CD4-positive, alpha-beta T cell (primary cell): ENCODE measurements at regions not wholly inside any gene's neighbourhood (a gene's known extent, or its start where the extent isn't known, plus 50 kb on each side); places are given as distances from the start of the nearest gene placed in this dataset.

Source experiments
- ATAC-seq: fragments of 200-7000 bp; cut with Tn5 transposase; one replicate; pipeline ENCODE4 v1.10.0; 2022; ENCODE audit warnings: mild to moderate bottlenecking; ENCODE audit not compliant: poor library complexity
- CTCF ChIA-PET: fragments of 350-600 bp; sonication (Branson Sonifier 250); formaldehyde crosslinking; loops from one replicate; lab custom pipeline; 2021; ENCODE audit warnings: antibody characterized with exemption, inconsistent platforms; lab: Charles Lee
- POLR2A ChIA-PET: fragments of 350-600 bp; sonication (Branson Sonifier 250); formaldehyde crosslinking; loops from one replicate; lab custom pipeline; 2021; ENCODE audit warnings: antibody characterized with exemption, inconsistent platforms; lab: Charles Lee
- DNase-seq, 14 experiments: peaks; one replicate each; pipeline ENCODE4 v3.0.0-alpha.2; 2013 to 2020; ENCODE audit warnings: mixed read lengths in 2 of 14
- H3K27ac ChIP-seq, 2 donors: one replicate each; pipeline versions ENCODE4 v1.5.1 to v1.7.0; 2013; ENCODE audit warnings: low read length in 2 of 2, low read depth in 1 of 2, mild to moderate bottlenecking in 1 of 2
- H3K27me3 ChIP-seq, 2 experiments: 1 replicate in 1 of 2; 2 replicates in 1 of 2; pipeline versions ENCODE4 v1.6.1 to v1.7.0; 2013; ENCODE audit warnings: low read length in 2 of 2, control low read depth in 1 of 2, mild to moderate bottlenecking in 1 of 2, moderate library complexity in 1 of 2; ENCODE audit not compliant: insufficient read depth in 2 of 2, control insufficient read depth in 1 of 2
- H3K36me3 ChIP-seq: one replicate; pipeline ENCODE4 v1.6.1; 2013; ENCODE audit warnings: low read length, control low read depth; ENCODE audit not compliant: insufficient read depth
- H3K4me1 ChIP-seq: one replicate; pipeline ENCODE4 v1.6.1; 2013; ENCODE audit warnings: low read length, control low read depth; ENCODE audit not compliant: insufficient read depth
- H3K4me3 ChIP-seq: one replicate; pipeline ENCODE4 v1.5.1; 2013; ENCODE audit warnings: mild to moderate bottlenecking, low read length, moderate library complexity
- H3K9me3 ChIP-seq, 2 experiments: 1 replicate in 1 of 2; 2 replicates in 1 of 2; pipeline versions ENCODE4 v1.6.1 to v1.7.0; 2013; ENCODE audit warnings: low read length in 2 of 2, mild to moderate bottlenecking in 2 of 2, control low read depth in 1 of 2, moderate library complexity in 1 of 2; ENCODE audit not compliant: control insufficient read depth in 1 of 2, insufficient read depth in 1 of 2
- H3K27ac Mint-ChIP-seq: one replicate; pipeline ENCODE4 v1.8.0; 2020; ENCODE audit warnings: mixed read lengths
- H3K27me3 Mint-ChIP-seq: one replicate; pipeline ENCODE4 v1.8.0; 2021; ENCODE audit warnings: mixed read lengths
- H3K36me3 Mint-ChIP-seq: one replicate; pipeline ENCODE4 v1.8.0; 2021; ENCODE audit warnings: low read depth, mixed read lengths
- H3K4me1 Mint-ChIP-seq: one replicate; pipeline ENCODE4 v1.8.0; 2021; ENCODE audit warnings: low read depth, mixed read lengths
- H3K4me3 Mint-ChIP-seq: one replicate; pipeline ENCODE4 v1.8.0; 2020; ENCODE audit warnings: mild to moderate bottlenecking, mixed read lengths
- H3K9me3 Mint-ChIP-seq: one replicate; pipeline ENCODE4 v1.8.0; 2020; ENCODE audit warnings: mixed read lengths
- CTCF ChIP-seq: fragments of 200-600 bp; IDR thresholded peaks from one replicate; pipeline ENCODE4 v1.8.0; 2022; ENCODE audit warnings: antibody characterized with exemption, mild to moderate bottlenecking
- intact Hi-C, 2 experiments: fragments of 100-400 bp; cut with DNase I in 1 of 2; cut with micrococcal nuclease in 1 of 2; formaldehyde crosslinking; loops; one replicate each; pipeline versions ENCODE4 v1.15.1 to v1.9.0; 2023 to 2025; cut with DNase I, micrococcal nuclease

- ChIA-PET CTCF (no interaction called here), POLR2A (no interaction called here)
- no peak for TF ChIP-seq CTCF
- no peak for ATAC-seq
- intact Hi-C loops = no loop called here
- H3K36me3 Mint-ChIP-seq = no peaks in the 10 kb centered on the region
- H3K9me3 Mint-ChIP-seq = no peaks in the 10 kb centered on the region
- H3K36me3 ChIP-seq = no peaks in the 10 kb centered on the region
- peaks cover 37% of the 10 kb centered on the region for H3K27me3 Mint-ChIP-seq
- no peaks in the 10 kb centered on the region for H3K4me1 ChIP-seq
- no peak overlapping the region for H3K27ac ChIP-seq
- H3K27ac Mint-ChIP-seq = no peak overlapping the region
- DNase-seq = no peak
- H3K27me3 ChIP-seq = no peaks in the 10 kb centered on the region
- no peak overlapping the region for H3K4me3 ChIP-seq
- no peaks in the 10 kb centered on the region for H3K4me1 Mint-ChIP-seq
- H3K4me3 Mint-ChIP-seq = no peak overlapping the region
- H3K9me3 ChIP-seq = no peaks in the 10 kb centered on the region
Observed at GRCh38 chr1:8089535-8090228, 63.6 kb upstream of the ERRFI1 start.

GRCh38 chr1:8086055-8086454 lies 59.9 kb upstream of the ERRFI1 start:
- no peak for TF ChIP-seq CTCF
- POLR2A ChIA-PET = no interaction called here
- intact Hi-C loops = no loop called here
- H3K4me1 Mint-ChIP-seq = no peaks in the 10 kb centered on the region
- no peak overlapping the region for H3K27ac ChIP-seq
- no peak for ATAC-seq
- no peak for DNase-seq
- H3K36me3 ChIP-seq = no peaks in the 10 kb centered on the region
- no peaks in the 10 kb centered on the region for H3K9me3 Mint-ChIP-seq
- H3K4me3 Mint-ChIP-seq = no peak overlapping the region
- no peaks in the 10 kb centered on the region for H3K27me3 ChIP-seq
- no peaks in the 10 kb centered on the region for H3K4me1 ChIP-seq
- no peak overlapping the region for H3K27ac Mint-ChIP-seq
- H3K36me3 Mint-ChIP-seq = no peaks in the 10 kb centered on the region
- CTCF ChIA-PET = no interaction called here
- H3K27me3 Mint-ChIP-seq = peaks cover 19% of the 10 kb centered on the region
- no peaks in the 10 kb centered on the region for H3K9me3 ChIP-seq
- H3K4me3 ChIP-seq = no peak overlapping the region

- Histone ChIP-seq H3K36me3 (no peaks in the 10 kb centered on the region), H3K4me1 (no peaks in the 10 kb centered on the region), H3K4me3 (no peak overlapping the region), H3K27ac (no peak overlapping the region), H3K9me3 (no peaks in the 10 kb centered on the region), H3K27me3 (no peaks in the 10 kb centered on the region)
- no peak for TF ChIP-seq CTCF
- intact Hi-C loops = no loop called here
- no peaks in the 10 kb centered on the region for H3K36me3 Mint-ChIP-seq
- DNase-seq = no peak
- no peak overlapping the region for H3K27ac Mint-ChIP-seq
- peaks cover 11% of the 10 kb centered on the region for H3K27me3 Mint-ChIP-seq
- no peak for ATAC-seq
- no peak overlapping the region for H3K4me3 Mint-ChIP-seq
- ChIA-PET CTCF (no interaction called here), POLR2A (no interaction called here)
- no peaks in the 10 kb centered on the region for H3K4me1 Mint-ChIP-seq
- no peaks in the 10 kb centered on the region for H3K9me3 Mint-ChIP-seq
Observed at GRCh38 chr1:8084913-8085312, 58.8 kb upstream of the ERRFI1 start.
